Activated CD8-positive, alpha-beta T cell treated with anti-CD3 and anti-CD28 coated beads for 36 hours (primary cell): ENCODE measurements at regions not wholly inside any gene's neighbourhood (a gene's known extent, or its start where the extent isn't known, plus 50 kb on each side); places are given as distances from the start of the nearest gene placed in this dataset.

Source experiments
- ATAC-seq: fragments of 200-7000 bp; cut with Tn5 transposase; one replicate; pipeline ENCODE4 v1.10.0; 2021; ENCODE audit warnings: mild to moderate bottlenecking, moderate library complexity
- CTCF ChIA-PET: fragments of 350-600 bp; sonication (Branson Sonifier 250); formaldehyde crosslinking; loops from one replicate; lab custom pipeline; 2021; ENCODE audit warnings: antibody characterized with exemption; lab: Charles Lee
- POLR2A ChIA-PET: fragments of 350-600 bp; sonication (Branson Sonifier 250); formaldehyde crosslinking; loops from one replicate; lab custom pipeline; 2021; ENCODE audit warnings: antibody characterized with exemption; lab: Charles Lee
- DNase-seq: peaks from one replicate; pipeline ENCODE4 v3.0.0-alpha.2; 2020
- H3K27ac Mint-ChIP-seq: one replicate; pipeline ENCODE4 v1.8.0; 2021; ENCODE audit warnings: mild to moderate bottlenecking, mixed read lengths
- H3K27me3 Mint-ChIP-seq: one replicate; pipeline ENCODE4 v1.8.0; 2021; ENCODE audit warnings: mixed read lengths
- H3K36me3 Mint-ChIP-seq: one replicate; pipeline ENCODE4 v1.8.0; 2021; ENCODE audit warnings: low read depth, mixed read lengths
- H3K4me1 Mint-ChIP-seq: one replicate; pipeline ENCODE4 v1.8.0; 2021; ENCODE audit warnings: low read depth, mixed read lengths
- H3K4me3 Mint-ChIP-seq: one replicate; pipeline ENCODE4 v1.8.0; 2021; ENCODE audit warnings: mild to moderate bottlenecking, moderate library complexity, mixed read lengths
- H3K9me3 Mint-ChIP-seq: one replicate; pipeline ENCODE4 v1.8.0; 2021; ENCODE audit warnings: mixed read lengths
- intact Hi-C: fragments of 100-400 bp; cut with micrococcal nuclease; formaldehyde crosslinking; loops from one replicate; pipeline ENCODE4 v1.10.0; 2022
- TF ChIP-seq, protein P1 (sequence below): fragments of 200-600 bp; IDR thresholded peaks from one replicate; pipeline ENCODE4 v1.8.0; 2022; ENCODE audit warnings: antibody characterized with exemption, mild to moderate bottlenecking

DNA sequence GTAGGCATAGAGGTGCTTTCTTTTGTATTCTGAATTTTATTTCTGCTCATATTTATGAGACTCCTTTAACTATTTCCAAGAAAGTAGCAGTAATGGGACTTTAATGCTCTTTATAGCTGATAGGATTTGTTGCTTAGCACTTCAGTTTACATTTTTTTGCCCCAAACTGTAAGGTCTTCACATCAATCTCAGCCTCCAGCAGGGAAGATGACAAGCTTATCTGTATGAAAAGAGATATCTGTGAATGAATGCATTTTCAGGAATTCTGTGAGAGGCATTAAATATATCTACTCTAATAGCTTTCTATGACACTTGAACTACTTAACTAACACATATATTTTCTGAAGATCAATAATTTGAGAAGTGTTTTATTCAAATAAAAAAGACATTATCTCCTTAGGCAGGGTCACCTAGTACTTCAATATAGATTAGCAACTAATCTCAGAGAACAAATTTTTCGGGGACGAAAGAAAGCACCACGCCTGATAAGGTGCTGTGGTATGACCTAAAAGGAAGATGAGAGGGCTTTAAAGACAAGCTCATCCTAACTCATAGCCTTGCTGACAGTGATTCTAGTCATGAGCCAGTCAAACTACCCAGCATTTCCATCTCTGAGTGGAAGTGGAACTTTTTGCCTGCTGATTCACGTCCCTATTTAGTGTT lies 766.1 kb upstream of the CNTNAP5 start:
- ChIA-PET CTCF (no interaction called here), POLR2A (no interaction called here)
- H3K36me3 Mint-ChIP-seq, result no peaks in the 10 kb centered on the region
- no peak for DNase-seq
- H3K4me3 Mint-ChIP-seq, result no peak overlapping the region
- no peak overlapping the region for H3K27ac Mint-ChIP-seq
- no peaks in the 10 kb centered on the region for H3K4me1 Mint-ChIP-seq
- H3K9me3 Mint-ChIP-seq, result peaks cover 20% of the 10 kb centered on the region
- intact Hi-C loops, result no loop called here
- no peaks in the 10 kb centered on the region for H3K27me3 Mint-ChIP-seq
- TF ChIP-seq, protein P1, sequence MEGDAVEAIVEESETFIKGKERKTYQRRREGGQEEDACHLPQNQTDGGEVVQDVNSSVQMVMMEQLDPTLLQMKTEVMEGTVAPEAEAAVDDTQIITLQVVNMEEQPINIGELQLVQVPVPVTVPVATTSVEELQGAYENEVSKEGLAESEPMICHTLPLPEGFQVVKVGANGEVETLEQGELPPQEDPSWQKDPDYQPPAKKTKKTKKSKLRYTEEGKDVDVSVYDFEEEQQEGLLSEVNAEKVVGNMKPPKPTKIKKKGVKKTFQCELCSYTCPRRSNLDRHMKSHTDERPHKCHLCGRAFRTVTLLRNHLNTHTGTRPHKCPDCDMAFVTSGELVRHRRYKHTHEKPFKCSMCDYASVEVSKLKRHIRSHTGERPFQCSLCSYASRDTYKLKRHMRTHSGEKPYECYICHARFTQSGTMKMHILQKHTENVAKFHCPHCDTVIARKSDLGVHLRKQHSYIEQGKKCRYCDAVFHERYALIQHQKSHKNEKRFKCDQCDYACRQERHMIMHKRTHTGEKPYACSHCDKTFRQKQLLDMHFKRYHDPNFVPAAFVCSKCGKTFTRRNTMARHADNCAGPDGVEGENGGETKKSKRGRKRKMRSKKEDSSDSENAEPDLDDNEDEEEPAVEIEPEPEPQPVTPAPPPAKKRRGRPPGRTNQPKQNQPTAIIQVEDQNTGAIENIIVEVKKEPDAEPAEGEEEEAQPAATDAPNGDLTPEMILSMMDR, result no peak
- no peak for ATAC-seq

DNA sequence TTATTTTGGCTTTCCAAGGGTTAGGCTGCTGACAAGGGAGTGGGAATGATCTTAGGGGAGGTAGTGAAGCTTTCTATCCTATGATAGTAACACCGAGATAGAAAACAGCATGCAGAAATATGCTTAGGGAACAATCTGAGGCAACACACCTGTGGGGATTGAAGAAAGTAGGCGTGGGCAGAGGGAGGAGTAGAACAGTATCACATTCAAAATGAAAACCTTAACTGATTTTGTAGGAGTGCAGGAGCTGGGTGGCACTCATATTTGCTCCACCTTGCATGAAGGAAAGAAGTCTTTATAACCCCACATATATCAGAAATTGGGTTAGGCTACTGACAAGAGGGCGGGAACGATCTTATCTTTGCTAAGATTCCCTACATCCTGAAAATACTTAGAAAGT lies 762.2 kb upstream of the CNTNAP5 start:
- POLR2A ChIA-PET, result no interaction called here
- intact Hi-C loops, result no loop called here
- ATAC-seq, result no peak
- no peaks in the 10 kb centered on the region for H3K4me1 Mint-ChIP-seq
- TF ChIP-seq, protein P1, result no peak
- no peak overlapping the region for H3K4me3 Mint-ChIP-seq
- no peaks in the 10 kb centered on the region for H3K36me3 Mint-ChIP-seq
- peaks cover 21% of the 10 kb centered on the region for H3K9me3 Mint-ChIP-seq
- CTCF ChIA-PET, result no interaction called here
- no peaks in the 10 kb centered on the region for H3K27me3 Mint-ChIP-seq
- no peak overlapping the region for H3K27ac Mint-ChIP-seq
- no peak for DNase-seq

DNA sequence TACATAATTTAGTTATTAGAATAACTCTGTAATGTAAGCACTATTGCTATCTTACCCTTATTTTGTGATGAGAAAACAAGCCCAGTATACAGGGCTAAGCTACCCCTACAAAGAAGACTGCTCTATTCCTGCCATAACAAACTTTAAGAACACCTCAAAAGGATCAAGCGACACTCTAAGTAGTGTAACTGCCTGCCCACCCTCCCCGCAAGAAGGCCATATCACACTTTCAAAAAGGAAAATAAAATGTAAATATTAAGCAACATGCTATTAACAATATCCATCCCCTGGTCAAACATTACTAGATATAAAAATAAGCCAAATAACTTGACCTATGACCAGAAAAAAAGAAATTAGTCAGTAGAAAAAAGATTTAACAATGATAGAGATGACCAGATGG lies 741.7 kb upstream of the CNTNAP5 start:
- H3K4me1 Mint-ChIP-seq, result no peaks in the 10 kb centered on the region
- intact Hi-C loops, result no loop called here
- no peak overlapping the region for H3K27ac Mint-ChIP-seq
- H3K4me3 Mint-ChIP-seq, result no peak overlapping the region
- H3K27me3 Mint-ChIP-seq, result no peaks in the 10 kb centered on the region
- DNase-seq, result no peak
- TF ChIP-seq, protein P1, result no peak
- no peak for ATAC-seq
- no peaks in the 10 kb centered on the region for H3K36me3 Mint-ChIP-seq
- ChIA-PET CTCF (no interaction called here), POLR2A (no interaction called here)
- peaks cover 4% of the 10 kb centered on the region for H3K9me3 Mint-ChIP-seq

GRCh38 chr2:123303731-123304130 lies 721.4 kb upstream of the CNTNAP5 start:
- Mint-ChIP-seq H3K4me1 (no peaks in the 10 kb centered on the region), H3K27me3 (no peaks in the 10 kb centered on the region), H3K9me3 (peaks cover 11% of the 10 kb centered on the region), H3K4me3 (no peak overlapping the region), H3K36me3 (no peaks in the 10 kb centered on the region), H3K27ac (no peak overlapping the region)
- DNase-seq, result no peak
- intact Hi-C loops, result no loop called here
- TF ChIP-seq, protein P1, result no peak
- ATAC-seq, result no peak
- ChIA-PET CTCF (no interaction called here), POLR2A (no interaction called here)
